Endodermal cell (in vitro differentiated cells): ENCODE measurements at regions not wholly inside any gene's neighbourhood (a gene's known extent, or its start where the extent isn't known, plus 50 kb on each side); places are given as distances from the start of the nearest gene placed in this dataset.

ENCODE experiments used
- DNase-seq: peaks from one replicate; pipeline ENCODE4 v3.0.0-alpha.2; 2017
- H3K27ac ChIP-seq: 2 replicates; pipeline ENCODE4 v1.5.1; 2013; ENCODE audit warnings: mild to moderate bottlenecking, low read depth, low read length, moderate library complexity
- H3K27me3 ChIP-seq: 2 replicates; pipeline ENCODE4 v1.6.1; 2013; ENCODE audit warnings: mild to moderate bottlenecking, low read length, moderate library complexity; ENCODE audit not compliant: insufficient read depth, control insufficient read depth, poor library complexity, severe bottlenecking
- H3K36me3 ChIP-seq: 2 replicates; pipeline ENCODE4 v1.7.0; 2013; ENCODE audit warnings: mild to moderate bottlenecking, low read length, moderate library complexity; ENCODE audit not compliant: control insufficient read depth, insufficient read depth
- H3K4me1 ChIP-seq: one replicate; pipeline ENCODE4 v1.7.0; 2013; ENCODE audit warnings: low read length; ENCODE audit not compliant: control insufficient read depth, insufficient read depth
- H3K4me3 ChIP-seq: 2 replicates; pipeline ENCODE4 v1.5.1; 2013; ENCODE audit warnings: mild to moderate bottlenecking, low read length, moderate library complexity
- H3K9ac ChIP-seq: 2 replicates; pipeline ENCODE4 v1.6.1; 2013; ENCODE audit warnings: mild to moderate bottlenecking, low read length, moderate library complexity; ENCODE audit not compliant: poor library complexity, severe bottlenecking; ENCODE audit errors: extremely low read depth
- H3K9me3 ChIP-seq: 2 replicates; pipeline ENCODE4 v1.6.1; 2013; ENCODE audit warnings: mild to moderate bottlenecking, low read length, moderate library complexity; ENCODE audit not compliant: control insufficient read depth
- H3K27ac Mint-ChIP-seq: 2 replicates; pipeline ENCODE4 v1.8.0; 2020; ENCODE audit warnings: mixed read lengths
- H3K27me3 Mint-ChIP-seq: 2 replicates; pipeline ENCODE4 v1.8.0; 2021; ENCODE audit warnings: mild to moderate bottlenecking, mixed read lengths; ENCODE audit not compliant: insufficient read depth
- H3K36me3 Mint-ChIP-seq: 2 replicates; pipeline ENCODE4 v1.8.0; 2020; ENCODE audit warnings: low read depth, mixed read lengths
- H3K4me1 Mint-ChIP-seq: 2 replicates; pipeline ENCODE4 v1.8.0; 2020; ENCODE audit warnings: mixed read lengths
- H3K4me3 Mint-ChIP-seq: 2 replicates; pipeline ENCODE4 v1.8.0; 2020; ENCODE audit warnings: mild to moderate bottlenecking, moderate library complexity, mixed read lengths
- H3K9me3 Mint-ChIP-seq: 2 replicates; pipeline ENCODE4 v1.8.0; 2020; ENCODE audit warnings: mild to moderate bottlenecking, mixed read lengths
- WGBS, 2 experiments: methylation state at CpG; one replicate each; pipeline versions ENCODE4 v1.1.5 to v1.1.7; 2013; ENCODE audit warnings: missing lambda C conversion rate in 2 of 2, mixed read lengths in 1 of 2; ENCODE audit not compliant: insufficient coverage in 1 of 2, insufficient read length in 1 of 2; 5-methylcytosine and 5-hydroxymethylcytosine counted together
- TF ChIP-seq, protein P1 (sequence below): fragments of 200-600 bp; sonication (generic); conservative IDR thresholded peaks from 2 replicates; pipeline ENCODE4 v1.5.0; 2021; ENCODE audit warnings: antibody characterized with exemption, mild to moderate bottlenecking

DNA sequence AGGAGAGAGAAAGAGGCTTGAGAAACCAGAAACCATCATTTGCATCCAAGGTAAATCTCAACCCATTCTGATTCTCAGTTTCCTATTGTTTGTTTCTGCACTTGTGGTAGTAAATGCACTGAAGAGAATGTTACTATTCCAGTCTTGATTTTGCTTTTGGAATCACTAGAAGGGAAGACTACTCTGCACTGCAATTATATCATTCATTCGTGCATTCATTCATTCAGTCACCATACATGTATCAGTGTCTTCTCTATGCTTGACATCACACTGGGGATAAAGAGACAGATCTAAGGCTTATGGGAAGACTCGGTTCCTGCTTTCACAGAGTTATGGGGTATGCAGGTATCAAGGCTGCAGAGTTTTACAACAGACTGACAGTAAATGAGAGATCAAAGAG is 90.3 kb upstream of the EGLN3 start:
- peaks cover 9% of the 10 kb centered on the region for H3K4me1 Mint-ChIP-seq
- H3K27me3 ChIP-seq, result no peaks in the 10 kb centered on the region
- H3K27me3 Mint-ChIP-seq, result peaks cover 4% of the 10 kb centered on the region
- H3K9me3 Mint-ChIP-seq, result no peaks in the 10 kb centered on the region
- TF ChIP-seq, protein P1, sequence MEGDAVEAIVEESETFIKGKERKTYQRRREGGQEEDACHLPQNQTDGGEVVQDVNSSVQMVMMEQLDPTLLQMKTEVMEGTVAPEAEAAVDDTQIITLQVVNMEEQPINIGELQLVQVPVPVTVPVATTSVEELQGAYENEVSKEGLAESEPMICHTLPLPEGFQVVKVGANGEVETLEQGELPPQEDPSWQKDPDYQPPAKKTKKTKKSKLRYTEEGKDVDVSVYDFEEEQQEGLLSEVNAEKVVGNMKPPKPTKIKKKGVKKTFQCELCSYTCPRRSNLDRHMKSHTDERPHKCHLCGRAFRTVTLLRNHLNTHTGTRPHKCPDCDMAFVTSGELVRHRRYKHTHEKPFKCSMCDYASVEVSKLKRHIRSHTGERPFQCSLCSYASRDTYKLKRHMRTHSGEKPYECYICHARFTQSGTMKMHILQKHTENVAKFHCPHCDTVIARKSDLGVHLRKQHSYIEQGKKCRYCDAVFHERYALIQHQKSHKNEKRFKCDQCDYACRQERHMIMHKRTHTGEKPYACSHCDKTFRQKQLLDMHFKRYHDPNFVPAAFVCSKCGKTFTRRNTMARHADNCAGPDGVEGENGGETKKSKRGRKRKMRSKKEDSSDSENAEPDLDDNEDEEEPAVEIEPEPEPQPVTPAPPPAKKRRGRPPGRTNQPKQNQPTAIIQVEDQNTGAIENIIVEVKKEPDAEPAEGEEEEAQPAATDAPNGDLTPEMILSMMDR, result no peak
- DNase-seq, result no peak
- no peaks in the 10 kb centered on the region for H3K4me1 ChIP-seq
- H3K27ac Mint-ChIP-seq, result no peak overlapping the region
- H3K36me3 ChIP-seq, result no peaks in the 10 kb centered on the region
- no peak overlapping the region for H3K4me3 Mint-ChIP-seq
- no peaks in the 10 kb centered on the region for H3K36me3 Mint-ChIP-seq
- WGBS, 2 experiments, result 95 to 96% methylated on average over 2 of the region's 2 CpGs
- no peak overlapping the region for H3K27ac ChIP-seq
- H3K9me3 ChIP-seq, result no peaks in the 10 kb centered on the region
- no peak overlapping the region for H3K4me3 ChIP-seq
- H3K9ac ChIP-seq, result no peak overlapping the region

DNA sequence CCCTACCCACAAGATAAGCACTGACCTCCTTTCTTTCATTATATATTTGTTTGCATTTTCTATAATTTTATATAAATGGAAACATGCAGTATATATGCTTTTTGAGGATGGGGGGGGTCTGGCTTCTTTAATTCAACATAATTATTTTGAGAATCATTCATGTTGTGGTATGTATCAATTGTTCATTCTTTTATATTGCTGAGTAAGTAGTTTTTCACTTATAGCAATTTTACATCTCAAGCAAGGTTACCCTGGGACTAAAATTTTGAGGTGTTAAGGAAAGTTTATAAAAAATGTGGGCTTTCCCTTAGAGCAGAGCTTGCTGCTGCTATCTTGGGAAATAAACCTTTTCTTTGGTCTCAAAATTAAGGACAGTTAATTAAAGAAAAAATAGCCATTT is 89.9 kb upstream of the EGLN3 start:
- Mint-ChIP-seq H3K4me1 (peaks cover 9% of the 10 kb centered on the region), H3K9me3 (no peaks in the 10 kb centered on the region), H3K4me3 (no peak overlapping the region), H3K36me3 (no peaks in the 10 kb centered on the region), H3K27me3 (peaks cover 4% of the 10 kb centered on the region), H3K27ac (no peak overlapping the region)
- no peaks in the 10 kb centered on the region for H3K27me3 ChIP-seq
- TF ChIP-seq, protein P1, result no peak
- no peaks in the 10 kb centered on the region for H3K9me3 ChIP-seq
- H3K4me3 ChIP-seq, result no peak overlapping the region
- DNase-seq, result no peak
- no peaks in the 10 kb centered on the region for H3K36me3 ChIP-seq
- no peaks in the 10 kb centered on the region for H3K4me1 ChIP-seq
- H3K27ac ChIP-seq, result no peak overlapping the region
- no peak overlapping the region for H3K9ac ChIP-seq

DNA sequence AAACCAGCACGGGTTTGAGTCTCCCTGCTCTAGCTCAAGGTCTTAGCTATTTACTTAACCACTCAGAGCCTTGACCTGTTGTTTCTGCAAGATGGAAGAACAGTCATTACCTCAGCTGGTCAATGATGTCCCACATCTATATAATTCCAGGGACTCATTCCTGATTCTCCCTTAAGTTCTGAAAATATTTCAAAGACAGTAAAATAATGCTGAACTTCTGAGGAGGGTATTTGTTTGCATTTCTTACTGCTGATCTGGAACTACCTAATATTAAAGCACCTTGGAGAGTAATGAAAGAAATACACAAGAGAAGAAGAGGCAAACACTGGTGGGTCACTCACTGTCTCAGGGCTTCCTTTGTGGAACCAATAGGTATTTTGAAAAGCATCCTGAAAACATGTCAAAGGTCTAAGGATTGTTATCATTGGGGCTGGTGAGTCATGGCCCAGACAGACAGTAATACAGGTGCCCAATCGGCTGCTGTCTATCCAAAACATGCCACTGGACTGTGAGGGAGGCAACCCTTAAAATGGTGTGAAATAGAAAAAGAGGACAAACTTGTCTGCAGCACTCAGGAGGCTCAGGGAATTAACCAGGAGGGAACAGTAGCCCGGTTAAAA is 88.7 kb upstream of the EGLN3 start:
- Mint-ChIP-seq H3K4me3 (no peak overlapping the region), H3K4me1 (peaks cover 9% of the 10 kb centered on the region), H3K9me3 (no peaks in the 10 kb centered on the region), H3K27me3 (peaks cover 4% of the 10 kb centered on the region), H3K27ac (no peak overlapping the region), H3K36me3 (no peaks in the 10 kb centered on the region)
- Histone ChIP-seq H3K4me1 (no peaks in the 10 kb centered on the region), H3K4me3 (no peak overlapping the region), H3K9ac (no peak overlapping the region), H3K27me3 (no peaks in the 10 kb centered on the region), H3K36me3 (no peaks in the 10 kb centered on the region), H3K27ac (no peak overlapping the region), H3K9me3 (no peaks in the 10 kb centered on the region)
- no peak for DNase-seq
- TF ChIP-seq, protein P1, result no peak
- WGBS, 2 experiments, result 92 to 97% methylated on average over 3 of the region's 3 CpGs
